GM12878 (cell line): ENCODE measurements at regions not wholly inside any gene's neighbourhood (a gene's known extent, or its start where the extent isn't known, plus 50 kb on each side); places are given as distances from the start of the nearest gene placed in this dataset.

Experiments
- ATAC-seq: fragments of 200-7000 bp; cut with Tn5 transposase; 3 replicates; pipeline ENCODE4 v1.9.1; 2020; ENCODE audit warnings: mild to moderate bottlenecking, moderate library complexity
- BruUV-seq: library from RNA; stranded (reverse); fragments of 400-500 nt; replicated peaks from 2 replicates; lab custom pipeline; 2021; lab: Mats Ljungman, UMichigan
- CTCF ChIA-PET: fragments of 300-600 bp; sonication (Branson Sonifier 250); formaldehyde crosslinking; extraction: SDS; loops from one replicate; lab custom pipeline; 2021; ENCODE audit warnings: inconsistent platforms; lab: Yijun Ruan, JAX
- POLR2A ChIA-PET: fragments of 350-600 bp; formaldehyde crosslinking; extraction: SDS; loops from one replicate; lab custom pipeline; 2021; ENCODE audit warnings: inconsistent platforms; lab: Charles Lee
- RAD21 ChIA-PET: fragments of 300-600 bp; sonication (Branson Sonifier 250); formaldehyde crosslinking; loops from one replicate; lab custom pipeline; 2023; ENCODE audit warnings: antibody characterized with exemption; ENCODE audit not compliant: unreplicated experiment; lab: Charles Lee
- SMC1A ChIA-PET: fragments of 300-600 bp; sonication (Branson Sonifier 250); formaldehyde crosslinking; loops from one replicate; lab custom pipeline; 2023; ENCODE audit not compliant: unreplicated experiment, uncharacterized antibody; lab: Charles Lee
- DNase-seq: peaks from one replicate; pipeline ENCODE4 v3.0.0-alpha.2; 2011; ENCODE audit warnings: low read depth, low spot score
- FAIRE-seq: peaks from 3 replicates; lab custom pipeline; 2011; peaks lifted over from hg19 to GRCh38; lab: Jason Lieb, UNC
- H2AFZ ChIP-seq: 2 replicates; pipeline ENCODE4 v1.6.0; 2011; ENCODE audit warnings: low read depth, low read length, control low read depth; ENCODE audit not compliant: control insufficient read depth
- H3K27ac ChIP-seq: 2 replicates; pipeline ENCODE4 v1.5.1; 2011; ENCODE audit warnings: control low read depth; ENCODE audit not compliant: control insufficient read depth, insufficient read depth
- H3K27me3 ChIP-seq, 2 experiments: replicated peaks in 1 of 2; 2 replicates each; pipeline versions ENCODE4 v1.6.0 to v1.6.1; 2011; ENCODE audit warnings: low read length in 1 of 2; ENCODE audit not compliant: control insufficient read depth in 2 of 2, insufficient read depth in 2 of 2
- H3K36me3 ChIP-seq, 2 experiments: 2 replicates each; pipeline ENCODE4 v1.5.1; 2011; ENCODE audit warnings: low read length in 1 of 2; ENCODE audit not compliant: control insufficient read depth in 2 of 2, insufficient read depth in 2 of 2
- H3K4me1 ChIP-seq: 2 replicates; pipeline ENCODE4 v1.6.1; 2011; ENCODE audit warnings: mild to moderate bottlenecking, low read length, moderate library complexity, mixed read lengths; ENCODE audit not compliant: control insufficient read depth, insufficient read depth
- H3K4me2 ChIP-seq: 2 replicates; pipeline ENCODE4 v1.6.0; 2011; ENCODE audit warnings: control low read depth; ENCODE audit not compliant: control insufficient read depth, insufficient read depth
- H3K4me3 ChIP-seq: fragments of 200-600 bp; sonication (generic); 2 replicates; pipeline ENCODE4 v1.5.1; 2016
- H3K79me2 ChIP-seq: 2 replicates; pipeline ENCODE4 v1.6.0; 2011; ENCODE audit warnings: low read length; ENCODE audit not compliant: control insufficient read depth, insufficient read depth
- H3K9ac ChIP-seq: 2 replicates; pipeline ENCODE4 v1.8.0; 2011; ENCODE audit warnings: low read length, control low read depth, mixed read lengths; ENCODE audit not compliant: control insufficient read depth, insufficient read depth
- H3K9me3 ChIP-seq: replicated peaks from 3 replicates; pipeline ENCODE4 v1.5.1; 2011; ENCODE audit warnings: mild to moderate bottlenecking, low read length; ENCODE audit not compliant: control insufficient read depth, insufficient read depth
- H4K20me1 ChIP-seq: 2 replicates; pipeline ENCODE4 v1.6.0; 2011; ENCODE audit not compliant: control insufficient read depth, insufficient read depth
- CBX3 ChIP-seq: fragments of 200-600 bp; sonication (generic); IDR thresholded peaks from 2 replicates; pipeline ENCODE4 v1.6.1; 2016; ENCODE audit warnings: low read depth, borderline replicate concordance
- IKZF2 ChIP-seq, 2 experiments: fragments of 450-650 bp; IDR thresholded peaks; 2 replicates each; pipeline ENCODE4 v1.6.1; 2017; ENCODE audit warnings: mild to moderate bottlenecking in 2 of 2, moderate library complexity in 2 of 2
- KAT2A ChIP-seq: conservative IDR thresholded peaks from 2 replicates; pipeline ENCODE4 v1.6.1; 2011; ENCODE audit warnings: low read depth, low read length; ENCODE audit not compliant: control insufficient read depth
- NR2F1 ChIP-seq: fragments of 450-650 bp; conservative IDR thresholded peaks from 2 replicates; pipeline ENCODE4 v1.6.1; 2017; ENCODE audit warnings: mild to moderate bottlenecking
- TAF1 ChIP-seq: IDR thresholded peaks from 2 replicates; pipeline ENCODE4 v1.6.1; 2011; ENCODE audit warnings: mild to moderate bottlenecking, low read depth, low read length, borderline replicate concordance
- ZNF687 ChIP-seq: fragments of 450-650 bp; IDR thresholded peaks from 2 replicates; pipeline ENCODE4 v1.6.1; 2017; ENCODE audit warnings: mild to moderate bottlenecking, moderate library complexity
- WGBS: methylation state at CpG from one replicate; pipeline ENCODE4 v1.1.6; 2016; ENCODE audit warnings: low lambda C conversion rate; ENCODE audit not compliant: insufficient replicate concordance, insufficient coverage; ENCODE audit errors: missing lambda C conversion rate; 5-methylcytosine and 5-hydroxymethylcytosine counted together
- in situ Hi-C: fragments of 300-500 bp; cut with MboI; formaldehyde crosslinking; loops from 9 replicates; pipeline ENCODE4 v1.14.3; 2018; ENCODE audit warnings: mixed read lengths
- intact Hi-C: fragments of 100-400 bp; cut with micrococcal nuclease; formaldehyde crosslinking; loops from one replicate; pipeline ENCODE4 v1.14.2; 2022; ENCODE audit not compliant: unreplicated experiment
- TF ChIP-seq, protein P1 (sequence below): IDR thresholded peaks from 2 replicates; pipeline ENCODE4 v1.6.1; 2012; ENCODE audit warnings: low read depth, low read length, improper control_type of control experiment
- TF ChIP-seq, protein P2 (sequence below): fragments of 450-650 bp; formaldehyde crosslinking; IDR thresholded peaks from 2 replicates; pipeline ENCODE4 v1.4.0; 2020; ENCODE audit warnings: mild to moderate bottlenecking, moderate library complexity
- TF ChIP-seq, protein P3 (sequence below): fragments of 450-650 bp; IDR thresholded peaks from 2 replicates; pipeline ENCODE4 v1.6.1; 2018; ENCODE audit warnings: mild to moderate bottlenecking, low read depth, moderate library complexity; ENCODE audit not compliant: partially characterized antibody

DNA sequence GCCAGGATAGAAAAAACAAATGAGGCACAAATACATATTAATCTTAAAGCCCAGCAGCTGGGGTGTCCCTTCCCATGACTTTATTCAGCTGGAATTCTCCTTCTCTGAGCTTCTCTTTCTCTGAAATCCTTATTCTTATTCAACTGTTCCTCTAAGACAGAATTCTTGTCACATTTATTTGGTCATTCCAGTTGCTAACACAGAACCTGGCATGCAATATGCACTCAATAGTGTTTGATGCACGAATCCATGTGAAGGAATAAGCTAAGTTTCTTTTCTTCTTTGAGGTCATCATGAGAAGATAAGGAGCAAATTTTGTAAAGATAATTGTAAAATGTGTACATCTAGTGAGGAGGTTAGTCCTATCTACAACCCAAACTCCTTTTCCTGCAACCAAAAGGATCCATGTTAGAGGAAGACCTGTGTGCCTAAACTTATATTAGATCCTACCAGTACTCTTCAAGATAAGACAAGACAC, 154.2 kb upstream of the KCNMB2 start (continued):
- TF ChIP-seq, protein P1, sequence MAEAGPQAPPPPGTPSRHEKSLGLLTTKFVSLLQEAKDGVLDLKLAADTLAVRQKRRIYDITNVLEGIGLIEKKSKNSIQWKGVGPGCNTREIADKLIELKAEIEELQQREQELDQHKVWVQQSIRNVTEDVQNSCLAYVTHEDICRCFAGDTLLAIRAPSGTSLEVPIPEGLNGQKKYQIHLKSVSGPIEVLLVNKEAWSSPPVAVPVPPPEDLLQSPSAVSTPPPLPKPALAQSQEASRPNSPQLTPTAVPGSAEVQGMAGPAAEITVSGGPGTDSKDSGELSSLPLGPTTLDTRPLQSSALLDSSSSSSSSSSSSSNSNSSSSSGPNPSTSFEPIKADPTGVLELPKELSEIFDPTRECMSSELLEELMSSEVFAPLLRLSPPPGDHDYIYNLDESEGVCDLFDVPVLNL: no peak
- TF ChIP-seq NR2F1: no peak
- TF ChIP-seq, protein P2, sequence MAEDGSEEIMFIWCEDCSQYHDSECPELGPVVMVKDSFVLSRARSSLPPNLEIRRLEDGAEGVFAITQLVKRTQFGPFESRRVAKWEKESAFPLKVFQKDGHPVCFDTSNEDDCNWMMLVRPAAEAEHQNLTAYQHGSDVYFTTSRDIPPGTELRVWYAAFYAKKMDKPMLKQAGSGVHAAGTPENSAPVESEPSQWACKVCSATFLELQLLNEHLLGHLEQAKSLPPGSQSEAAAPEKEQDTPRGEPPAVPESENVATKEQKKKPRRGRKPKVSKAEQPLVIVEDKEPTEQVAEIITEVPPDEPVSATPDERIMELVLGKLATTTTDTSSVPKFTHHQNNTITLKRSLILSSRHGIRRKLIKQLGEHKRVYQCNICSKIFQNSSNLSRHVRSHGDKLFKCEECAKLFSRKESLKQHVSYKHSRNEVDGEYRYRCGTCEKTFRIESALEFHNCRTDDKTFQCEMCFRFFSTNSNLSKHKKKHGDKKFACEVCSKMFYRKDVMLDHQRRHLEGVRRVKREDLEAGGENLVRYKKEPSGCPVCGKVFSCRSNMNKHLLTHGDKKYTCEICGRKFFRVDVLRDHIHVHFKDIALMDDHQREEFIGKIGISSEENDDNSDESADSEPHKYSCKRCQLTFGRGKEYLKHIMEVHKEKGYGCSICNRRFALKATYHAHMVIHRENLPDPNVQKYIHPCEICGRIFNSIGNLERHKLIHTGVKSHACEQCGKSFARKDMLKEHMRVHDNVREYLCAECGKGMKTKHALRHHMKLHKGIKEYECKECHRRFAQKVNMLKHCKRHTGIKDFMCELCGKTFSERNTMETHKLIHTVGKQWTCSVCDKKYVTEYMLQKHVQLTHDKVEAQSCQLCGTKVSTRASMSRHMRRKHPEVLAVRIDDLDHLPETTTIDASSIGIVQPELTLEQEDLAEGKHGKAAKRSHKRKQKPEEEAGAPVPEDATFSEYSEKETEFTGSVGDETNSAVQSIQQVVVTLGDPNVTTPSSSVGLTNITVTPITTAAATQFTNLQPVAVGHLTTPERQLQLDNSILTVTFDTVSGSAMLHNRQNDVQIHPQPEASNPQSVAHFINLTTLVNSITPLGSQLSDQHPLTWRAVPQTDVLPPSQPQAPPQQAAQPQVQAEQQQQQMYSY: no peak
- no peak for TF ChIP-seq CBX3

DNA sequence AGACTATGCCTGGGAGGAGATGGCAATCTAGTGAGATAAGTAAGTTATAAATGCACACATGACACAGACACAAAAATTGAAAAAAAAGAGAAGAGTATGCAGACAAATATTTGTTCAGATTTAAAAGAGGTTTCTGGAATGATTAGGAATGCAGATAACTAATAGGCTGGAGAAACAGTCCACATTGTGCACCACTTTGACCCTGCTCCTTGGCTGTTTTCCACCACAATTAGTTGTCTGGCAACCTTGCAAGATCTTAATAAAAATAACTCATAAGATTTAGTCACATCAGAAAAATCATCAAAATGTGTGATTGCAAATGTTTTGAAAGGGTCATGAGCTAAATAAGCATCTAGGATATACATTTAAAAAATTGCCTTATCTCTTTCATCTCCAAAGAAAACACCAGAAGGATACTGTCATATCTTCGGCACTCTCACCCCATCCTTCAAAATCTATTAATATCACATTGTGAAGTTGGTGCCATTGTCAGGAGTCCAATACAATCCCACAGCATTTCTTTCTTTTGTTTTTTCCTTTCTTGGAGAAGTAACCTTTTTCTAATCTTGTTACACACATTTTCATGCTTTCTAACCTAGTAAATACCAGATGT, 153.7 kb upstream of the KCNMB2 start:
- no peak overlapping the region for H3K4me3 ChIP-seq
- ChIA-PET POLR2A (no interaction called here), RAD21 (no interaction called here), SMC1A (no interaction called here), CTCF (no interaction called here)
- FAIRE-seq (no peak), DNase-seq (no peak), ATAC-seq (no peak)
- BruUV-seq: no TSS peak
- no peaks in the 10 kb centered on the region for H3K27me3 ChIP-seq
- H3K27ac ChIP-seq: no peak overlapping the region
- in situ Hi-C loops: no loop called here
- no peak overlapping the region for H3K9ac ChIP-seq
- no peaks in the 10 kb centered on the region for H3K36me3 ChIP-seq
- no peak overlapping the region for H3K4me2 ChIP-seq
- no peaks in the 10 kb centered on the region for H3K9me3 ChIP-seq
- intact Hi-C loops: no loop called here
- H2AFZ ChIP-seq: no peak overlapping the region
- H3K79me2 ChIP-seq: no peaks in the 10 kb centered on the region
- H4K20me1 ChIP-seq: no peaks in the 10 kb centered on the region
- 0% methylated on average over 1 of the region's 1 CpG for WGBS
- H3K4me1 ChIP-seq: no peaks in the 10 kb centered on the region
- TF ChIP-seq KAT2A: no peak
- TF ChIP-seq ZNF687: no peak
- TF ChIP-seq, protein P3, sequence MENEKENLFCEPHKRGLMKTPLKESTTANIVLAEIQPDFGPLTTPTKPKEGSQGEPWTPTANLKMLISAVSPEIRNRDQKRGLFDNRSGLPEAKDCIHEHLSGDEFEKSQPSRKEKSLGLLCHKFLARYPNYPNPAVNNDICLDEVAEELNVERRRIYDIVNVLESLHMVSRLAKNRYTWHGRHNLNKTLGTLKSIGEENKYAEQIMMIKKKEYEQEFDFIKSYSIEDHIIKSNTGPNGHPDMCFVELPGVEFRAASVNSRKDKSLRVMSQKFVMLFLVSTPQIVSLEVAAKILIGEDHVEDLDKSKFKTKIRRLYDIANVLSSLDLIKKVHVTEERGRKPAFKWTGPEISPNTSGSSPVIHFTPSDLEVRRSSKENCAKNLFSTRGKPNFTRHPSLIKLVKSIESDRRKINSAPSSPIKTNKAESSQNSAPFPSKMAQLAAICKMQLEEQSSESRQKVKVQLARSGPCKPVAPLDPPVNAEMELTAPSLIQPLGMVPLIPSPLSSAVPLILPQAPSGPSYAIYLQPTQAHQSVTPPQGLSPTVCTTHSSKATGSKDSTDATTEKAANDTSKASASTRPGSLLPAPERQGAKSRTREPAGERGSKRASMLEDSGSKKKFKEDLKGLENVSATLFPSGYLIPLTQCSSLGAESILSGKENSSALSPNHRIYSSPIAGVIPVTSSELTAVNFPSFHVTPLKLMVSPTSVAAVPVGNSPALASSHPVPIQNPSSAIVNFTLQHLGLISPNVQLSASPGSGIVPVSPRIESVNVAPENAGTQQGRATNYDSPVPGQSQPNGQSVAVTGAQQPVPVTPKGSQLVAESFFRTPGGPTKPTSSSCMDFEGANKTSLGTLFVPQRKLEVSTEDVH: no peak
- no peak for TF ChIP-seq IKZF2 (IDR thresholded peaks at IDR 0.05)
- TF ChIP-seq TAF1: no peak
